NCI-H1105 treated with DMSO at 0.1 percent for 48 hours (cell line): ENCODE measurements at regions not wholly inside any gene's neighbourhood (a gene's known extent, or its start where the extent isn't known, plus 50 kb on each side); places are given as distances from the start of the nearest gene placed in this dataset.
"Not testable (repeated sequence)": the region's sequence is repeated elsewhere in the genome, so short reads cannot be mapped to it uniquely, and the experiment has no call there.

ENCODE experiments used
- DNase-seq: peaks from one replicate; lab custom pipeline; 2025; lab: John Stamatoyannopoulos, UW

DNA sequence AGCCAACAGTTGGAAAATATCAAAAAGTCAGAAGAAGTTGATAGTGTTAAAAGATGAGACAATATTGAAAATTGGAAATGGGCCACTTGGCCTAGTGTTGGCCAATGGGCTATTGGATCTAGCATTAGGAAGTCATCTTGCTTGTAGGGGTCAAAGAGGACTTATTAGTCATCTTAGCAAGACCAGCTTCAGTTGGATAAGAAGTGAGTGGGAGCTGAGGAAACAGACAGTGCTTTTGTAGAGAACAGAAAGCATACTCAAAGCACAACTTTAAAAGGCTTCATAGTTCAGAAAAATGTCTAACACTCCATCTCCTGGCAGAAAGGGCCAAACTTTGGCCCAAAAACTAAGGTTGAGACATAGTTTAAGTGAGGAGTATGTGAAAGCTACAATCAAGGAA, 139.9 kb upstream of the PKN2 start:
- no peak for DNase-seq

DNA sequence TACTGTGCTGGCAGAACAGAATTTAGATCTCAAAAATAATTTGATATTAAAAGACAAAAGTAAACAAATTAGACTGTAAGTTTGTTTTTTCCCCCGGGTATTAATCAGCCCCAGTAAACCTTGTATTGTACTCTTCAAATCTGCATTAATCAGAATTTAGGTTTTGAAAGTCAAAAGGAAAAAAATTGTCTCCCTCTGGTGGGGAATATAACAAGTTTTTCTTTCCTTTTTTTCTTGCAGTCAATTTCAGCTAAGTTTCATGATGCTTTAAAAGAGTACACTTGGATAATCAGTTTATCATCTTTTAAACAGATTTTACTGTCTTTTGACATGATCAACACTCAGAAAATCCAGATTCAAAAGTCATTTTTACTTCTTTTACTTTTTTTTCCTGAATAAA, 134.5 kb upstream of the PKN2 start:
- peak; percentile 6 for DNase-seq

DNA sequence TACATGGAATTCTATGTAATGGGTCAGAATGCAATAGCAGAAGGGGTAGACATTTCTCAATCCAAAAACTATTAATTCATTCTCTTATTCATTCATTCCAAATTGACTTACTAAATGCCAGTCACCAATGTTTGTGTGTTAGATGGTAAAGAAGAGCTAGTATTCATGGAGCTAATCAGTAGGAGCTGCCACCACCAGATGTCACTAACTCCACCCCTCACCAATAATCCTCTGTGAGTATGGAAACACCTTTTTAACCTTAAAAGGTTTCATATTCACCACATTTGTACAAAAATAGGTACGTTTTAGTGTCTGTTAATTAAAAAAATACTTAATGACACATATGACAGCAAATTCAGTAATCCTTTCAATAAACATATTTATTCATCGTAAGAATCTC, 131.8 kb upstream of the PKN2 start:
- no peak for DNase-seq

DNA sequence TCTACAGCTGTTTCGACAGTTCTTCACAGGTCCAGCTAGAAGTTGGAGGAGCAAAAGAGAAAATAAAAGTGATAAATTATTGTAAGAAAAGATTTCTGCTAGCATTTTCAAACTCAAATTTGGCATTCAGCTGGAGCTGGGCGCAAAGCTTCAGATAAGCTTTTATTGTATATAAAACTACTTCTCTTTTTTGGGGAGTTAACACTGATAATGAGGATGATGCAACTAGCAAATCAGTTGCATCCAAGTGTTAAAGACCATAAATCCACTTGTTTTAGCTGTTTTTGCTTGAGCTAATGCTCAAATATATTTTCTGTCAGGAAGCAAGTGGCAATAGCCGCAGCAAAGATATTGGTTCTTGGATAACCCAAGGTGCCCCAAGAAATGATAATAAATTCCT, 127.1 kb upstream of the PKN2 start:
- no peak for DNase-seq

DNA sequence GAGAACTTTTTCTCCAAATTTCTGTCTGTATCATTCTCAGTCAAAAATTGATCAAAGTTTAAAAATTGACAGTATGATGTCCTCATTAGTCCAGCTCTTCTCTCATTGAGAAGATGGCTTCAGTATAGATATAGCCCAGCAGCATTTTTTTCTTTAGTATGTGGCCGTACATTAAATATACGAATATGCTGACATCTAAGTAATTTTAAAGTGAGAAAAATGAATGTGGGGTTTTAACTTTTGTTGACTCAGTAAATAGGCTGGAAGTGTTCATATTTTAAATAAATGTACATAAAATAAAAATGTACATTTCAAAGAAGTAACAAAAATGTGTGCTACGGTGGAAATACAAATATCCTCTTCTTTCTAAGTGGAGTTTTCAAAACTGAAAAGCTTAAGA, 123.5 kb upstream of the PKN2 start:
- DNase-seq, result no peak

DNA sequence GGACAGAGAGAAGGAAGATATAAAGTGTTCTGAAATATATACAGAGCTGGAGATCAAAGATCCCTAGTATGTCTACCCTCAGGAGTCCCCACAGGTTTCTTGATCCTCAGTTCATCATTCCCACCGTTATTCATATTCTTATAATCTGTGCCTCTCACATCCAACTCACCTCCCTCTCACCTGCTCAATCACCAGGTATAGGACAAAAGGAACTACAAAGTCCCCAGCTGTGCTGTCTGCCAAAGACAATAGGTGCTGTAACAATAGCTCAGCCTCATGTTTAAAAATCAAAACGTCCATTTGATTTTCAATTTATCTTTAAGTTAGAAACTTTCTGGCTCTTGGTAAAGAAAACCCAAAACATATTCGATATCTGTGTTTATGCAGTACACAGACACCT, 121.1 kb upstream of the PKN2 start:
- DNase-seq, result no peak

DNA sequence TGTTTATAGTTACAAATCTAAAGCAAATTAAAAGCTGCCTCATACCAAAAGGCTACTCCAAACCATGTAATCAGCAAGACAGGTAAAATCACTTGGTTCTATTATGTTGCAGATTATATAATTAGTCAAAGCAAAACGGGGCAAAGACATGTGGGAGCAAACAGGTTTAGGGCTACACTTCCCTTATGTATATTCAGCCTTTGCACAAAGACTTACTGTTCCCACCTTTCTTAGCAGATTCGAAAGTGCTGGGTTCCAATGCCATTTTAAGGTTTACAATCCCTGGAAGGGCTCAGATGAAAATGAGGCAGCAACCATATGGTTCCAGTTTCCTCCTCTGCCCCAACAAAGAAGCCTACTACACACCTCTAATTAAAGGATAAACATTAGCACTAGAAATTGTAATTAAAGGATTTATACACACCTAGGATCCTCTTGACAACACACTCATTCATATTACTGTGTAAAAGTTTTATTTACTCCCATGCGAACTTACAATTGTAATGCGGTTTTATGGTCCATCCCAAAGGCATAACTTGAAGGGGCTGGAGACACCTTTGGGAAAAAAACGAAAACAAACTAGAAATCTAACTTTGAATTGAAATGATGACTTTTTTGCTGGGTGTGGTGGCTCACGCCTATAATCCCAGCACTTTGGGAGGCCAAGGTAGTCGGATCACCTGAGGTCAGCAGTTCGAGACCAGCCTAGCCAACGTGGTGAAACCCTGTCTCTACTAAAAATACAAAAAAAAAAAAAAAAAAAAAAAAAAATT, 117.3 kb upstream of the PKN2 start:
- DNase-seq, result no peak

DNA sequence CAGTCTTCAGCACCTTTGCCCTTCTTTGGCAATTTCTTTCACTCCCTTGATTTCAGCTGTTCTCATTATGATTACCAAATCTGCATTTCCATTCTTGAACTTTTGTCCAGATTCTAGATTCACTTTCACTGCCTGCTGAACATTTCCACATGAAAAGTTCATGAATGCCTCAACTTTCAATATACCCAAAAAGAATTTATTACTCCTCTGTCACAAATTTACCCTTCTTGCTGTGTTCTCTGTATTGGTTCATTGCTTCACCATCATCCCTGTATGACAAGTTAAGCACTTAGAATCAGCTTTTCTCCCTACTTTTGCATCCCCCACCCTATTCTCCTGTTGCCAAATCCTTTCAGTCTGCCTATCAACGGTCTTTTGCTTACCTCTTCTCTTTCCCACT, 112.6 kb upstream of the PKN2 start:
- no peak for DNase-seq

DNA sequence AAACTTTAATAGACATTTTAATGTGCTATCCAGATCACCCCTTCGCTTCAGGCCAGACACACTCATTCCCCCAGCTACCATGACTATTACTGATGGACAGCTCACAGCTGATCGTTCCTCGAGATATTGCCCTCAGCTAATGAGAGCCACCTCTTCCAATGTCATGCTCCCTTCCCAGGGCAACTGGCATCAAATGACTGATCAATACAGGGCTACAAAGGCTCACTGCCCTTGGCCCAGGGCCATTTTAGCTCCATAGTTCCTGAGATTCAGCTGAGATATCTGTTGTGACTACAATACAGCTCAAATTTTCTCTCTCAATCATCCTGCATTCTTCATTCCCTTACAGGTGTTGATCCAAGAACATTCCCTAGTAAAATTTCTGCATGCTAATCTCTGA, 104.5 kb upstream of the PKN2 start:
- no peak for DNase-seq

DNA sequence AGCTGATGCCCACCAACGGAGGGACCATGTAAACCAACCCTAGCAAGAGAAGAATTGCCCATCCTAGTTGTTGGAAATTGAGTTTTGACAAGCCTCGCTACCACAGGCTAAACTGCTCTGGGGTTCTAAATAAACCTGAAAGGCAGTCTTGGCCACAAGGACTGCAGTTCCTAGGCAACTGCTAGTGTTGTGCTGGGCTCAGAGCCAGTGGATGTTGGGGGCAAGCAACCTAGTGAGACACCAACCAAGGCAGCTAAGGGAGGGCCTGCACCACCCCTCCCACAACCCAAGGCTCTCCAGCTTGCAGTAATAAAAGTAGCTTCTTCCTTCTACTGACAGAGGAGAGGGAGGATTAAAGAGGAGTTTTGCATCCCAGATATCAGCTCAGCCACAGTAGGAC, 102.4 kb upstream of the PKN2 start:
- no peak for DNase-seq

DNA sequence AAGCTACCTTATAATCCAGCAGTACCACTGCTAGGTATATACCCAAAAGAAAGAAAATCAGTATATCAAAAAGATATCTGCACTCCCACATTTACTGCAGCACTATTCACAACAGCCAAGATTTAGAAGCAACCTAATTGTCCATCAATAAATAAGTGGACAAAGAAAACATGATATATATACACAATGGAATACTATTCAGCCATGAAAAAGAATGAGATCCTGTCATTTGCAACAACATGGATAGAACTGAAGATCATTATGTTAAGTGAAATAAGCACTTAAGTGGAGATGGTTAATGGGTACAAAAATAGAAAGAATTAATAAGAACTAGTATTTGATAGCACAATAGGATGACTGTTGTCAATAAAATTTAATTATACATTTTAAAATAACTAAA, 90.7 kb upstream of the PKN2 start:
- DNase-seq, result no peak

DNA sequence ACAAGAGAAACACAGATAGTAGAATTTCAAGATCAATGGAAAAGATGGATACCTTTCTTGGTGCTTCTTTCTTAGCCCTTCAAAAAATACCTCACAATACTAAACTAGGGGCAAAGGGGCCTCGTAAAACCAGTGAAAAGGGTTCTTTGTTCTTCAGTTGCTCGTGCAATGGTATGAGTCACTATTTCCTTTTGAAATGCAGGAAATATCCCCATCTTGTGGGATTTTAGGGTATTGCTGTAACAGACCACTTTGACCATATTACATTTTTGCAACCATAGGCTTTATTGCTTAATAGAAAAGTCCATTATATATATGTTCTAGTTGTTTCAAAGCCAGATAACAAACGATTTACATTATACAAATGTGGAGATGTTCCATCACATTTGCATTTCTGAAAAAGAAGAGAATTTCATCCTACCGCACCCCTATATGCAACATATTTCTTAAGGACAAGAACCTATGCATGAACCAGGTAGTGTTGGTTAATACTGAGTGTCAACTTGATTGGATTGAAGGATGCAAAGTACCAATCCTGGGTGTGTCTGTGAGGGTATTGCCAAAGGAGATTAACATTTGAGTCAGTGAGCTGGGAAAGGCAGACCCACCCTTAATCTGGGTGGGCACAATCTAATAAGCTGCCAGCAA, 88.6 kb upstream of the PKN2 start:
- DNase-seq, result peak; percentile 24

DNA sequence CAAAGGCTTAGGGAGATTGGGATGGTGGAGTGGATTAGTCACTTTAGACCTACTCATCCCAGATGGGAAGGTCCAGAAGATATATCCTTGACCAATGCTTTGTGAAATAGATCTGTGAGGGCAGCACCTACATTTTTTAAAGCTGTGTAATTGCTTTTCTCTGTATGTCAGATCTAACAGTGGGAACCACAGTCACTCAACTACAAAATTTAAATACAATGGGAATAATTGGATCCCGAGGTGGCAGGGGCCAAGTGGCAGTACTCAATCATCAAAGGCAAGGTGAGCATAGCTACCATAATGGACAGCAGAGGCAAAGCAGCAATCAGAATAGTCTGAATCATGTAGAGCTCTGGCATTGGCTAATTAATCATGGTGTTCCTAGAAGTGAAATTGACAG, 86.1 kb upstream of the PKN2 start:
- DNase-seq, result not testable (repeated sequence)

DNA sequence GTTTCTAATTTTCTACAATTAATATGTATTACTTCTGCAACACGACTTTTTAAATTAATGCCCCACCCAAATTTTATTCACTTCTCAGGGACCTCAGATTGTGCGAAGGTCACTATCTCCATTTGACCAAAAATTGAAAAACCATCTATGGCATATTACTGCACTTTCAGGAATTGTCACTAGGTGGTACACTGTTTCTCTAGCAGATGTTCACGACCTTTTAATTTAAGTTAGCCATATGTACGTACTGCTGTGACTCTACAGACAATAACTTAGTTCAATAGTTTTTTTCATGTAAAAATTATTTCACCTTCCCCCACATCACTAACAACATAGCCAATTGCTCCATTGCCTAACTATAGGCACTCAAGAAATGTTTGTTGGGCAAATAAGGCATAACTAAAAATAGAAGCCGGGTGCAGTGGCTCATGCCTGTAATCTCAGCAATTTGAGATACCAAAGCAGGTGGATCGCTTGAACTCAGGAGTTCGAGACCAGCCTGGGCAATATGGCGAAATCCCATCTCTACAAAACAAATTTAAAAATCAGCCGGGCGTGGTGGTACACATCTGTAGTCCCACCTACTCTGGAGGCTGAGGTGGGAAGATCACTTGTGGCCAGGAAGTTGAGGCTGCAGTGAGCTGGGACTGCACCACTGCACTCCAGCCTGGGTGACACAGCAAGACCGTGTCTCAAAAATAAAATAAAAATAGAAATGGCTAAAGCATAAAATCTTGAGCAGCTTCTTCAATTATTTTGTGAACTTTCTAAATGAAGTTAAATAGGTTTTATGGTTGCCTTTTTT, 75.7 kb upstream of the PKN2 start:
- peak; percentile 40 for DNase-seq

DNA sequence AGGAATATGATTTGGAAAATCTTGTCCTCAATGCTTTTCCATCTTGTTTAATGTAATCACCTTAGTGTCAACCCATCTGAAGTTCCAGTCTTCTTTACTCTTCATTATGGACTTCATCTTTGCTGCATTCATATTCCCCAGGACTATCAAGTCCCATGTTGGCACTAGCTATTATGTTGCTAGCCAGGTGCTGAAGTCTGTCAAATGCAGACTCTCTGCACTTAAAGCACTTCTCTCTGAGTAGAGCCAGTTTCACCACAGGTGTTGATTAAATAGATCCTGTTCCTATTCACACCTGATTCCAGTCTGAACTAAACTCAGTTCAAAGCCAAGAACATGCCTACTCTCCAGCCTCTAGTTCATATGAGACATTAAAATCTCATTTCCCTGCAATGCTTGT, 75.0 kb upstream of the PKN2 start:
- DNase-seq, result peak; percentile 29

DNA sequence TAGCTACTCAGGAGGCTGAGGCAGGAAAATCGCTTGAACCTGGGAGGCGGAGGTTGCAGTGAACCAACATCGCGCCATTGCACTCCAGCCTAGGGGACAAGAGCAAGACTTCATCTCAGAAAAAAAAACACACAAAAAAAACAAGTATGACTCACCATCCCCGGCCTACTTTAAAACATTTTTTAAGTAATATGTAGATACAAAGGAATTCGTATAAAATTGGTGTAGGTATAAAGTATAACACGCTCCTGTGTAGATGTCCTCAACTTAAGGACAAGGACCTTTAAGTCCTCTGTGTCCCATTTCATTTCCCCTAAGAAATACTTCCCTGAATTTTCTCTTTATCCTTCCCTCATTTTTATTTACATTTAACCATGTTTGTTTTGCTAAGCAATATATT, 73.4 kb upstream of the PKN2 start:
- no peak for DNase-seq

DNA sequence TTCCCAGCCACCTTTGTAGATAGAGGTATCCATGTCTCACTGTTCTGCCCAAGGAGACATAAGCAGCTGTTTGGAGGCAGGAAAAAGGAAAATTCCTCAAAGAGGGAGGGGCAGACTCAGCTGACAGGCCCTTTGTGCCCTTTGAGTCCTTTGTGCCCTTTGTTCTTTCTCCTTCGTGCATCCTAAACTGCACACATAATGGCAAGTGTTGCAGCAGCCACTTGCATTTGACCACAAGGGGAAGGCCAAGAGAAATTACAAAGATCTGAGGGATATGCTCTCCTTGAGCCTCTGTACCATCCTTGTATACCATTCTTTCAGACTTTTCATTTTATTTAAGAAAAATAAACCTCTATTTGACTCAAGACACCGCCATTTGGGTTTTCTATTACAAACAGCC, 71.8 kb upstream of the PKN2 start:
- no peak for DNase-seq

DNA sequence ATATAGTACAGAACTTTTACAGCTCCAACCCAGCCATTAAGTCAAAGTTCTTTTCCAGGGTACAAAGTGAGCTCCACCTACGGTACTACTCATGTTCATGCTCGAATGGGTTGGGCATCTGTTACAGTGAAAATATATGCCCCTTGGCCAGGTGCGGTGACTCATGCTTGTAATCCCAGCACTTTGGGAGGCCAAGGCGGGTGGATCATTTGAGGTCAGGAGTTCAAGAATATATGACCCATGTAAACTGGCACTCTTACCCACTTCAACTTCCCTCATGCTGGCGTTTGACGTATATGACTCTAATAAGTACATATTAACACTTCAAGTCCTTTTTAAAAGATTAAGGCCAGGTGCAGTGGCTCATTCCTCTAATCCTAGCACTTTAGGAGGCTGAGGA, 71.3 kb upstream of the PKN2 start:
- no peak for DNase-seq

DNA sequence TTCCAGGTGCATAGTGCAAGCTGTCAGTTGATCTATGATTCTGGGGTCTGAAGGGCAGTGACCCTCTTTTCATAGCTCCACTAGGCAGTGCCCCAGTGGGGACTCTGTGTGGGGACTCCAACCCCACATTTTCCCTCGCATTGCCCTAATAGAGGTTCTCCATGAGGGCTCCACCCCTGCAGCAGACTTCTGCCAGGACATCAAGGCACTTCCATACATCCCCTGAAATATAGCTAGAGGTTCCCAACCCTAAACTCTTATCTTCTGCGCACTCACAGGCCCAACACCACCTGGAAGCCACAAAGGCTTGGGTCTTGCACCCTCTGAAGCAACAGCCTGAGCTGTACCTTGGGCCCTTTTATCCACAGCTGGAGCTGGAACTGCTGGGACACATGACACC, 65.7 kb upstream of the PKN2 start:
- no peak for DNase-seq

DNA sequence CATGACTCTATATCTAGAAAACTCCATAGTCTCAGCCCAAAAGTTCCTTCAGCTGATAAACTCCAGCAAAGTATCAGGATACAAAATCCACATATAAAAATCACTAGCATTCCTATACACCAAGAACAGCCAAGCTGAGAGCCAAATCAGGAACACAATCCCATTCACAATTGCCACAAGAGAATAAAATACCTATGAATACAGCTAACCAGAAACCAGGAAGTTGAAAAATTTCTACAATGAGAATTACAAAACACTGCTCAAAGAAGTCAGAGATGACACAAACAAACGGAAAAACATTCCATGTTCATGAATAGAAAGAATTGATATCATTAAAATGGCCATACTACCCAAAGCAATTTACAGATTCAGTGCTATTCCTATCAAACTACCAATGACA, 61.0 kb upstream of the PKN2 start:
- not testable (repeated sequence) for DNase-seq
